ENCODE measurements at regions not wholly inside any gene's neighbourhood (a gene's known extent, or its start where the extent isn't known, plus 50 kb on each side); places are given as distances from the start of the nearest gene placed in this dataset.
"Not testable (repeated sequence)": the region's sequence is repeated elsewhere in the genome, so short reads cannot be mapped to it uniquely, and the experiment has no call there.

- peaks cover 9% of the 10 kb centered on the region for H3K27me3 Mint-ChIP-seq (ENCODE audit: low read depth, poor library complexity)
- H3K4me1 Mint-ChIP-seq = no peaks in the 10 kb centered on the region
- H3K9me3 Mint-ChIP-seq = no peaks in the 10 kb centered on the region
- TF ChIP-seq CTCF (IDR thresholded peaks at IDR 0.05) = no peak
- H3K36me3 Mint-ChIP-seq (ENCODE audit: low read depth) = no peaks in the 10 kb centered on the region
- H3K4me3 Mint-ChIP-seq = no peak overlapping the region
- DNase-seq = no peak
- no peak overlapping the region for H3K27ac Mint-ChIP-seq
These were observed 246.5 kb downstream of the BLID start for GRCh38 chr11:121869478-121869877.

- Mint-ChIP-seq H3K4me3 (no peak overlapping the region), H3K27ac (no peak overlapping the region), H3K36me3 (ENCODE audit: low read depth) (no peaks in the 10 kb centered on the region), H3K9me3 (peaks cover 11% of the 10 kb centered on the region), H3K4me1 (no peaks in the 10 kb centered on the region), H3K27me3 (ENCODE audit: low read depth, poor library complexity) (peaks cover under 1% of the 10 kb centered on the region)
- DNase-seq = no peak
- TF ChIP-seq CTCF (IDR thresholded peaks at IDR 0.05) = no peak
These were observed 249.3 kb downstream of the BLID start for GRCh38 chr11:121866754-121867153.

GRCh38 chr11:121864660-121865059 lies 251.4 kb downstream of the BLID start:
- Mint-ChIP-seq H3K27me3 (ENCODE audit: low read depth, poor library complexity) (no peaks in the 10 kb centered on the region), H3K9me3 (peaks cover 11% of the 10 kb centered on the region), H3K4me1 (no peaks in the 10 kb centered on the region), H3K4me3 (no peak overlapping the region), H3K36me3 (ENCODE audit: low read depth) (no peaks in the 10 kb centered on the region), H3K27ac (no peak overlapping the region)
- no peak for TF ChIP-seq CTCF (IDR thresholded peaks at IDR 0.05)
- no peak for DNase-seq

GRCh38 chr11:121863126-121863525 lies 252.9 kb downstream of the BLID start:
- H3K4me1 Mint-ChIP-seq = no peaks in the 10 kb centered on the region
- no peak for DNase-seq
- TF ChIP-seq CTCF (IDR thresholded peaks at IDR 0.05) = no peak
- peaks cover 20% of the 10 kb centered on the region for H3K9me3 Mint-ChIP-seq
- H3K27ac Mint-ChIP-seq = no peak overlapping the region
- H3K4me3 Mint-ChIP-seq = no peak overlapping the region
- no peaks in the 10 kb centered on the region for H3K27me3 Mint-ChIP-seq (ENCODE audit: low read depth, poor library complexity)
- H3K36me3 Mint-ChIP-seq (ENCODE audit: low read depth) = no peaks in the 10 kb centered on the region

- not testable (repeated sequence) for H3K27me3 Mint-ChIP-seq (ENCODE audit: low read depth, poor library complexity); H3K27ac Mint-ChIP-seq; H3K4me3 Mint-ChIP-seq
These were observed 260.9 kb downstream of the BLID start for GRCh38 chr11:121855138-121855537.

GRCh38 chr11:121844016-121844415 lies 272.0 kb downstream of the BLID start:
- Mint-ChIP-seq H3K36me3 (ENCODE audit: low read depth) (no peaks in the 10 kb centered on the region), H3K4me1 (peaks cover 14% of the 10 kb centered on the region), H3K27me3 (ENCODE audit: low read depth, poor library complexity) (peaks cover 2% of the 10 kb centered on the region), H3K4me3 (no peak overlapping the region), H3K27ac (no peak overlapping the region), H3K9me3 (peaks cover 4% of the 10 kb centered on the region)
- DNase-seq = no peak
- no peak for TF ChIP-seq CTCF (IDR thresholded peaks at IDR 0.05)

More at GRCh38 chr11:121855138-121855537, 260.9 kb downstream of the BLID start:
- peaks cover 72% of the 10 kb centered on the region for H3K9me3 Mint-ChIP-seq
- not testable (repeated sequence) for H3K4me1 Mint-ChIP-seq; DNase-seq; H3K36me3 Mint-ChIP-seq (ENCODE audit: low read depth)

Data from nephron progenitor cell (in vitro differentiated cells).